Right atrium auricular region (tissue), 2 donors: ENCODE measurements at regions not wholly inside any gene's neighbourhood (a gene's known extent, or its start where the extent isn't known, plus 50 kb on each side); places are given as distances from the start of the nearest gene placed in this dataset.
"Not testable (repeated sequence)": the region's sequence is repeated elsewhere in the genome, so short reads cannot be mapped to it uniquely, and the experiment has no call there.

Experiments used
- DNase-seq: peaks from one replicate; pipeline ENCODE4 v3.0.0-alpha.2; 2019; ENCODE audit warnings: low spot score
- H3K27ac ChIP-seq, 2 donors: fragments of 200-600 bp; sonication (generic); 1 replicate in 1 of 2; 2 replicates in 1 of 2; pipeline ENCODE4 v1.5.1; 2016 to 2019
- H3K27me3 ChIP-seq, 2 donors: fragments of 200-600 bp; sonication (generic); one replicate each; pipeline versions ENCODE4 v1.5.1 to v1.6.0; 2017 to 2019
- H3K36me3 ChIP-seq: fragments of 200-600 bp; sonication (generic); one replicate; pipeline ENCODE4 v1.5.1; 2016
- H3K4me1 ChIP-seq, 2 donors: fragments of 200-600 bp; sonication (generic); one replicate each; pipeline versions ENCODE4 v1.5.1 to v1.6.0; 2017 to 2019
- H3K4me3 ChIP-seq, 2 donors: fragments of 200-600 bp; sonication (generic); 1 replicate in 1 of 2; 2 replicates in 1 of 2; pipeline ENCODE4 v1.5.1; 2017 to 2019; ENCODE audit warnings: mild to moderate bottlenecking in 1 of 2, moderate library complexity in 1 of 2
- H3K9me3 ChIP-seq, 2 donors: fragments of 200-600 bp; sonication (generic); one replicate each; pipeline ENCODE4 v1.5.1; 2019
- TF ChIP-seq, protein P1 (sequence below), 2 donors: fragments of 200-600 bp; sonication (generic); IDR thresholded peaks; one replicate each; pipeline ENCODE4 v1.5.1; 2019; ENCODE audit warnings: antibody characterized with exemption in 2 of 2

DNA sequence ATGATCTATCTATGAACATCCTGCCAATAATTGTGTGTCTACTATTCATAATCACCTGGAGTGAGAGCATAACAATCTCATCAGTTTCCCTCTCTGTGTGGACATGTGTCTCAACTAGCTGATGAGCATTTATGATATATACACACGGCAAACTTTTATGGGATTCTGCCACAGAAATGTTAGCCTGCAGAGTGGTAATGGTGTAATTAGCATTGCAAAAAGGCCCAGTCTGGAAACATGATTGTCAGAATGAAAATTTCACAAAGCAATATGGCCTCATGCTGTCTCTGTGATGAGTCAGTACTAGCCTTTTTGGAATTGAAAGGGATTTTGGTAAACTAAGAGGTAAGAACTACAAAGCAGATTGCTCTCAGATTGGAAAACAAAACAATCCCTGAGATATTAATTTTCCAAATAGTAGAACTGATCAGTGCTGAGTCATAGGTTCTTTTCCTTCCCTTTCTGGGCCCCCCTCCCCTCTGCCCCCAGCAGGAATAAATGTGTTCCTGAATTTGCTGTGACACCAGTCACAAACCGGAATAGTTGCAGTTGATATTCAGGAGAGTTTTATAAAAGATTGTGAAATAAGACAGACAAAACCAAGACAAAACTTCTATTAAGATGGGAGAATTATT lies 189.2 kb downstream of the OSR1 start:
- H3K27me3 ChIP-seq = no peaks in the 10 kb centered on the region
- H3K9me3 ChIP-seq = peaks cover 0 to 4% of the 10 kb centered on the region in 2 donors
- H3K36me3 ChIP-seq = no peaks in the 10 kb centered on the region
- no peak overlapping the region for H3K27ac ChIP-seq
- no peak overlapping the region for H3K4me3 ChIP-seq
- no peaks in the 10 kb centered on the region for H3K4me1 ChIP-seq
- TF ChIP-seq, protein P1, sequence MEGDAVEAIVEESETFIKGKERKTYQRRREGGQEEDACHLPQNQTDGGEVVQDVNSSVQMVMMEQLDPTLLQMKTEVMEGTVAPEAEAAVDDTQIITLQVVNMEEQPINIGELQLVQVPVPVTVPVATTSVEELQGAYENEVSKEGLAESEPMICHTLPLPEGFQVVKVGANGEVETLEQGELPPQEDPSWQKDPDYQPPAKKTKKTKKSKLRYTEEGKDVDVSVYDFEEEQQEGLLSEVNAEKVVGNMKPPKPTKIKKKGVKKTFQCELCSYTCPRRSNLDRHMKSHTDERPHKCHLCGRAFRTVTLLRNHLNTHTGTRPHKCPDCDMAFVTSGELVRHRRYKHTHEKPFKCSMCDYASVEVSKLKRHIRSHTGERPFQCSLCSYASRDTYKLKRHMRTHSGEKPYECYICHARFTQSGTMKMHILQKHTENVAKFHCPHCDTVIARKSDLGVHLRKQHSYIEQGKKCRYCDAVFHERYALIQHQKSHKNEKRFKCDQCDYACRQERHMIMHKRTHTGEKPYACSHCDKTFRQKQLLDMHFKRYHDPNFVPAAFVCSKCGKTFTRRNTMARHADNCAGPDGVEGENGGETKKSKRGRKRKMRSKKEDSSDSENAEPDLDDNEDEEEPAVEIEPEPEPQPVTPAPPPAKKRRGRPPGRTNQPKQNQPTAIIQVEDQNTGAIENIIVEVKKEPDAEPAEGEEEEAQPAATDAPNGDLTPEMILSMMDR (IDR thresholded peaks at IDR 0.05) = no peak
- DNase-seq = no peak

DNA sequence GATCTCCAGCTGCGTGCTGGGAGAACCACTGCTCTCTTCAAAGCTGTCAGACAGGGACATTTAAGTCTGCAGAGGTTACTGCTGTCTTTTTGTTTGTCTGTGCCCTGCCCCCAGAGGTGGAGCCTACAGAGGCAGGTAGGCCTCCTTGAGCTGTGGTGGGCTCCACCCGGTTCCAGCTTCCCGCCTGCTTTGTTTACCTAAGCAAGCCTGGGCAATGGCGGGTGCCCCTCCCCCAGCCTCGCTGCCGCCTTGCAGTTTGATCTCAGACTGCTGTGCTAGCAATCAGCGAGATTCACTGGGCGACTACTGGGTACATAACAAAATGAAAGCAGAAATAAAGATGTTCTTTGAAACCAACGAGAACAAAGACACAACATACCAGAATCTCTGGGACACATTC lies 194.3 kb downstream of the OSR1 start:
- H3K4me1 ChIP-seq, DNase-seq, H3K36me3 ChIP-seq, H3K27me3 ChIP-seq, H3K4me3 ChIP-seq, H3K27ac ChIP-seq: not testable (repeated sequence)
- H3K9me3 ChIP-seq = peaks cover 0 to 11% of the 10 kb centered on the region in 2 donors

- TF ChIP-seq, protein P1 (IDR thresholded peaks at IDR 0.05) = no peak
- no peaks in the 10 kb centered on the region for H3K4me1 ChIP-seq
- H3K27me3 ChIP-seq = no peaks in the 10 kb centered on the region
- H3K9me3 ChIP-seq = peaks cover 0 to 11% of the 10 kb centered on the region in 2 donors
- H3K27ac ChIP-seq = no peak overlapping the region
- H3K4me3 ChIP-seq = no peak overlapping the region
- no peak for DNase-seq
- no peaks in the 10 kb centered on the region for H3K36me3 ChIP-seq
Observed at GRCh38 chr2:19158896-19159295, 199.5 kb downstream of the OSR1 start.

- no peak for DNase-seq
- H3K4me3 ChIP-seq = no peak overlapping the region
- no peak overlapping the region for H3K27ac ChIP-seq
- no peaks in the 10 kb centered on the region for H3K27me3 ChIP-seq
- peaks cover 0 to 11% of the 10 kb centered on the region in 2 donors for H3K9me3 ChIP-seq
- no peaks in the 10 kb centered on the region for H3K4me1 ChIP-seq
- no peaks in the 10 kb centered on the region for H3K36me3 ChIP-seq
- TF ChIP-seq, protein P1 (IDR thresholded peaks at IDR 0.05) = peak in 1 of 2 donors; percentile 26
Observed at GRCh38 chr2:19158211-19158610, 200.2 kb downstream of the OSR1 start.

DNA sequence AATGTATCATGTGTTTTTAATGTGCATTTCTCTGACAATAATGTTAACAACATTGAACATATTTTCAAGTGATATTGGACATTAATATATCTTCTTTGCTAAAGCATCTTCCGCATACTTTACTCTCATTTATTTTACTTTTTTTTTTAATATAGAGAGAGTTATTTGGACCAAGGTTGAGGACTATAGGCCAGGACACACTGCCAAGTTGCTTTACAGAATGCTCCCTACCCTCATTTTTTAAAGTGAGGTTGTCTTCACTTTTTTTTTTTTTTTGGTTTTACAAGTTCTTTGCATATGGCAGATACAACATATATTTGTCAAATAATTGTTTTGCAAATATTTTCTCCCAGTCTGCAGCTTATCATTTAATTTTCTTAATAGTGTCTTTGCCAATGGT lies 201.8 kb downstream of the OSR1 start:
- peaks cover 0 to 10% of the 10 kb centered on the region in 2 donors for H3K9me3 ChIP-seq
- DNase-seq = no peak
- no peaks in the 10 kb centered on the region for H3K4me1 ChIP-seq
- H3K27me3 ChIP-seq = no peaks in the 10 kb centered on the region
- no peaks in the 10 kb centered on the region for H3K36me3 ChIP-seq
- TF ChIP-seq, protein P1 (IDR thresholded peaks at IDR 0.05) = no peak
- H3K27ac ChIP-seq = no peak overlapping the region
- no peak overlapping the region for H3K4me3 ChIP-seq

DNA sequence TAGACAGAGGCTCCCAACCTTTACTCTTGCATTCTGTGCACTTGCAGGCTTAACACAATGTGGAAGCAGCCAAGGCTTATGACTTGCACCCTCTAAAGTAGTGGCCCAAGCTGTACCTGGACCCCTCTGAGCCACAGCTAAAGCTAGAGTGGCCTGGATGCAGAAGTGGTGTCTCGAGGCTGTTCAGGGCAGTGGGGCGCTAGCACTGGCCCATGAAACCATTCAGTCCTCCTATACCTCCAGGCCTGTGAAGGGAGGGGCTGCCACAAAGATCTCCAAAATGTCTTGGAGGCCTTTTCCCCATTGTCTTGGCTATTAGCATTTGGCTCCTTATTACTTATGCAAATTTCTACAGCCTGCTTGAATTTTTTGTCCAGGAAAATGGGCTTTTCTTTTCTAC lies 207.7 kb downstream of the OSR1 start:
- no peak for DNase-seq
- Histone ChIP-seq H3K4me1 (no peaks in the 10 kb centered on the region), H3K9me3 (peaks cover 0 to 15% of the 10 kb centered on the region in 2 donors), H3K36me3 (no peaks in the 10 kb centered on the region), H3K27me3 (no peaks in the 10 kb centered on the region), H3K27ac (no peak overlapping the region), H3K4me3 (no peak overlapping the region)
- TF ChIP-seq, protein P1 (IDR thresholded peaks at IDR 0.05) = no peak
